Choroid plexus epithelial cell (primary cell): ENCODE measurements at regions not wholly inside any gene's neighbourhood (a gene's known extent, or its start where the extent isn't known, plus 50 kb on each side); places are given as distances from the start of the nearest gene placed in this dataset.
A peak's percentile ranks its signal among the peaks of the same experiment; 100 is the strongest.

Experiments used
- DNase-seq: peaks from one replicate; pipeline ENCODE4 v3.0.0-alpha.2; 2010; ENCODE audit warnings: low read depth
- H3K4me3 ChIP-seq: 2 replicates; pipeline ENCODE4 v1.5.1; 2011; ENCODE audit warnings: low read depth, mild to moderate bottlenecking, control low read depth, low read length, moderate library complexity
- CTCF ChIP-seq: conservative IDR thresholded peaks from 2 replicates; pipeline ENCODE4 v1.5.1; 2011; ENCODE audit warnings: low read depth, mild to moderate bottlenecking, control low read depth, inconsistent platforms, low read length, moderate library complexity

GRCh38 chr11:128311742-128312719, 275.3 kb downstream of the ETS1 start:
- DNase-seq: no peak
- no peak for TF ChIP-seq CTCF

GRCh38 chr11:128310676-128311445, 276.5 kb downstream of the ETS1 start:
- TF ChIP-seq CTCF: no peak
- peak; percentile 47 for DNase-seq
- H3K4me3 ChIP-seq: no peak overlapping the region

More at GRCh38 chr11:128311742-128312719, 275.3 kb downstream of the ETS1 start:
- H3K4me3 ChIP-seq: no peak overlapping the region

- no peak for DNase-seq
- TF ChIP-seq CTCF: no peak
- H3K4me3 ChIP-seq: no peak overlapping the region
Measured at GRCh38 chr11:128310005-128310404, 277.4 kb downstream of the ETS1 start.

GRCh38 chr11:128308794-128309193, 278.6 kb downstream of the ETS1 start:
- TF ChIP-seq CTCF: no peak
- DNase-seq: no peak
- H3K4me3 ChIP-seq: no peak overlapping the region

- H3K4me3 ChIP-seq: no peak overlapping the region
- no peak for TF ChIP-seq CTCF
- DNase-seq: no peak
Measured at GRCh38 chr11:128305588-128305987, 281.8 kb downstream of the ETS1 start.

DNA sequence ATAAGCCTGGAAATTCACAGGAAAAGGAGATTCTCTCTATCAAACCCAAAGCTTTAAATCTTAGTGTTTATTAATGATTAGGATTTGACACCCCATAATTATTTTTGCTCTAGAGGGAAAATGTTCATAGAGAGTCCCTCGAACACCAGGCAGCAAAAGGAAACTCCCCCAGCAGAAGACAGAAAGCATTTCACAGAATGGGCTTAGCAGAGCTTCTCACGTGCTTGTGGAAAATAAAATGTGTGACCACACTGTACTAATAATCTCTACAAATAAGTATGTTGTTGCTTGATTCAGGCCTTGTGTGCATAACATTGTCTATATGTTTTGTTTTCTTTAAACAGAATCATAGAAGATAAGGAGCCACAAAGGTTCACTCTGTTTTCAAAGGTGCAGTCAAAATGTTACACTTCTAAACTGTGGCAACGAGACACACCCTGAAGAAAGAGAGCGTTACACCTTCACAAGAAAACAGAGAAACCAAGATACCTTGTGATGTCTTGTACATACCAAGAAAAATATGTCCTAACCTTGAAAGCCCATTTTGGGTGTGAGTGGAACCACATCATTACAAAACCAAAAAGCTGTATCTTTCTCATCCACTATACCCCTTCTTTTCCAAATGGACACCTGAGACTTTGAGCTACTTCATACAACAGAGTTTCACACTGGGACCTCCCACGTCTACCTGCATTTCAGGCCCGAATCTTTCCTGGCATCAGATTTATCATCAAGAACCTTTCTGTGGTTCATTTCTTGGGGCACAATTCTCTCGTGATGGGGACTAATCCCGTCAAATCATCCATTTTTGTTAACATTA, 282.5 kb downstream of the ETS1 start:
- TF ChIP-seq CTCF: no peak
- H3K4me3 ChIP-seq: no peak overlapping the region
- DNase-seq: no peak
